HepG2 (cell line): ENCODE measurements at regions not wholly inside any gene's neighbourhood (a gene's known extent, or its start where the extent isn't known, plus 50 kb on each side); places are given as distances from the start of the nearest gene placed in this dataset.

Experiments
- BRD4 ChIP-seq: sonication (generic); formaldehyde crosslinking; IDR thresholded peaks from 2 replicates; pipeline ENCODE4 v1.4.0; 2020; ENCODE audit warnings: missing genetic modification reagents
- CEBPB ChIP-seq: IDR thresholded peaks from 2 replicates; pipeline ENCODE4 v1.6.1; 2011; ENCODE audit warnings: low read depth, low read length, improper control_type of control experiment, borderline replicate concordance
- CTCF ChIP-seq: sonication (generic); formaldehyde crosslinking; IDR thresholded peaks from 2 replicates; pipeline ENCODE4 v1.5.0; 2020; ENCODE audit warnings: mild to moderate bottlenecking, missing genetic modification reagents, moderate library complexity
- ETV5 ChIP-seq: IDR thresholded peaks from 2 replicates; pipeline ENCODE4 v1.6.1; 2018; ENCODE audit warnings: missing biosample characterization, missing genetic modification reagents, inconsistent platforms, borderline replicate concordance
- HNRNPH1 ChIP-seq: fragments of 200-400 bp; formaldehyde crosslinking; optimal IDR thresholded peaks from 2 replicates; pipeline ENCODE3; 2017; ENCODE audit warnings: mild to moderate bottlenecking, low read depth, low read length
- HOXA7 ChIP-seq: sonication (generic); formaldehyde crosslinking; IDR thresholded peaks from 2 replicates; pipeline ENCODE4 v1.8.1; 2022; ENCODE audit warnings: mild to moderate bottlenecking, missing genetic modification reagents, moderate library complexity
- POLR2A ChIP-seq, 2 experiments: IDR thresholded peaks; 2 replicates each; pipeline ENCODE4 v1.6.1; 2011; ENCODE audit warnings: low read depth in 2 of 2, low read length in 2 of 2, mild to moderate bottlenecking in 1 of 2, moderate library complexity in 1 of 2; ENCODE audit not compliant: insufficient read depth in 1 of 2
- TCF12 ChIP-seq, 2 experiments: fragments of 450-650 bp in 1 of 2; sonication (generic) in 1 of 2; formaldehyde crosslinking in 1 of 2; IDR thresholded peaks; 2 replicates each; pipeline versions ENCODE4 v1.6.1 to v1.8.0; 2017 to 2022; ENCODE audit warnings: antibody characterized with exemption in 1 of 2, mild to moderate bottlenecking in 1 of 2, missing genetic modification reagents in 1 of 2, moderate library complexity in 1 of 2
- ZNF17 ChIP-seq: sonication (generic); formaldehyde crosslinking; IDR thresholded peaks from 2 replicates; pipeline ENCODE4 v1.5.0; 2020; ENCODE audit warnings: mild to moderate bottlenecking, missing genetic modification reagents
- ZNF224 ChIP-seq: sonication (generic); formaldehyde crosslinking; IDR thresholded peaks from 2 replicates; pipeline ENCODE4 v1.5.0; 2020; ENCODE audit warnings: mild to moderate bottlenecking, missing genetic modification reagents
- ZNF24 ChIP-seq: fragments of 450-650 bp; IDR thresholded peaks from 2 replicates; pipeline ENCODE4 v1.6.1; 2017; ENCODE audit warnings: antibody characterized with exemption, mild to moderate bottlenecking
- ZNF660 ChIP-seq: sonication (generic); formaldehyde crosslinking; IDR thresholded peaks from 2 replicates; pipeline ENCODE4 v1.5.1; 2020; ENCODE audit warnings: mild to moderate bottlenecking, low read depth, missing genetic modification reagents, borderline replicate concordance
- ZNF713 ChIP-seq: sonication (generic); formaldehyde crosslinking; IDR thresholded peaks from 2 replicates; pipeline ENCODE4 v1.4.0; 2020; ENCODE audit warnings: mild to moderate bottlenecking, missing genetic modification reagents
- TF ChIP-seq, protein P1 (sequence below): sonication (generic); formaldehyde crosslinking; IDR thresholded peaks from 2 replicates; pipeline ENCODE4 v1.4.0; 2020; ENCODE audit warnings: missing genetic modification reagents, borderline replicate concordance

GRCh38 chr12:124442772-124443445 is 124.5 kb downstream of the NCOR2 start:
- TF ChIP-seq, protein P1, sequence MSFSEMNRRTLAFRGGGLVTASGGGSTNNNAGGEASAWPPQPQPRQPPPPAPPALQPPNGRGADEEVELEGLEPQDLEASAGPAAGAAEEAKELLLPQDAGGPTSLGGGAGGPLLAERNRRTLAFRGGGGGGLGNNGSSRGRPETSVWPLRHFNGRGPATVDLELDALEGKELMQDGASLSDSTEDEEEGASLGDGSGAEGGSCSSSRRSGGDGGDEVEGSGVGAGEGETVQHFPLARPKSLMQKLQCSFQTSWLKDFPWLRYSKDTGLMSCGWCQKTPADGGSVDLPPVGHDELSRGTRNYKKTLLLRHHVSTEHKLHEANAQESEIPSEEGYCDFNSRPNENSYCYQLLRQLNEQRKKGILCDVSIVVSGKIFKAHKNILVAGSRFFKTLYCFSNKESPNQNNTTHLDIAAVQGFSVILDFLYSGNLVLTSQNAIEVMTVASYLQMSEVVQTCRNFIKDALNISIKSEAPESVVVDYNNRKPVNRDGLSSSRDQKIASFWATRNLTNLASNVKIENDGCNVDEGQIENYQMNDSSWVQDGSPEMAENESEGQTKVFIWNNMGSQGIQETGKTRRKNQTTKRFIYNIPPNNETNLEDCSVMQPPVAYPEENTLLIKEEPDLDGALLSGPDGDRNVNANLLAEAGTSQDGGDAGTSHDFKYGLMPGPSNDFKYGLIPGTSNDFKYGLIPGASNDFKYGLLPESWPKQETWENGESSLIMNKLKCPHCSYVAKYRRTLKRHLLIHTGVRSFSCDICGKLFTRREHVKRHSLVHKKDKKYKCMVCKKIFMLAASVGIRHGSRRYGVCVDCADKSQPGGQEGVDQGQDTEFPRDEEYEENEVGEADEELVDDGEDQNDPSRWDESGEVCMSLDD (CRISPR knock-in tag), result no peak
- TF ChIP-seq HOXA7 (CRISPR knock-in tag) (no peak), TCF12 (IDR thresholded peaks at IDR 0.05) (no peak), TCF12 (CRISPR knock-in tag; IDR thresholded peaks at IDR 0.05) (no peak), BRD4 (CRISPR knock-in tag) (no peak), ZNF713 (CRISPR knock-in tag) (no peak), ETV5 (CRISPR knock-in tag) (no peak), ZNF224 (CRISPR knock-in tag) (no peak), ZNF24 (no peak), ZNF17 (CRISPR knock-in tag) (no peak), CTCF (CRISPR knock-in tag) (no peak), CEBPB (no peak), POLR2A (IDR thresholded peaks at IDR 0.05; ENCODE audit: insufficient read depth in 1 of 2, low read depth in 2 of 2, low read length in 2 of 2) (no peak), ZNF660 (CRISPR knock-in tag) (no peak), HNRNPH1 (no peak)
